ENCODE measurements at regions not wholly inside any gene's neighbourhood (a gene's known extent, or its start where the extent isn't known, plus 50 kb on each side); places are given as distances from the start of the nearest gene placed in this dataset.

GRCh38 chr10:2494399-2494798 is 572.9 kb upstream of the PFKP start:
- no peak for DNase-seq

GRCh38 chr10:2488446-2489005 is 578.8 kb upstream of the PFKP start:
- no peak for DNase-seq

DNA sequence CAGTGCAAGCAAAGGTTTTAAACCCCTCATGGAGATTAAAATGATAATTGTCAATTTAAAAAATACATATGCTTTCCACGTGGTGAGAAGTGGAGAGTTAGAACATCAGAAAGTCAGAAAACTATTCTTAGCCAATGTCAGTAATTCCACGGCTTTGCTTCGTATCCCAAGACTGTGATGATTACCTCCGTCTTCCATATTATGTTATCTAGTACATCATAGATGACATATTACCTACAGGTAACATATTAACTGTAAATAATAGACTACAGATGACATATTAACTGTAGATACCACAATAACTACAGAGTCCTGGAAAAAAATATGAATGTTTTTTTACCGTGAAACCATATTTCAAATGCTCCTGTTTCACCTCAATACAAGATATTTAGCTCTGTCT is 579.4 kb upstream of the PFKP start:
- DNase-seq = no peak

DNA sequence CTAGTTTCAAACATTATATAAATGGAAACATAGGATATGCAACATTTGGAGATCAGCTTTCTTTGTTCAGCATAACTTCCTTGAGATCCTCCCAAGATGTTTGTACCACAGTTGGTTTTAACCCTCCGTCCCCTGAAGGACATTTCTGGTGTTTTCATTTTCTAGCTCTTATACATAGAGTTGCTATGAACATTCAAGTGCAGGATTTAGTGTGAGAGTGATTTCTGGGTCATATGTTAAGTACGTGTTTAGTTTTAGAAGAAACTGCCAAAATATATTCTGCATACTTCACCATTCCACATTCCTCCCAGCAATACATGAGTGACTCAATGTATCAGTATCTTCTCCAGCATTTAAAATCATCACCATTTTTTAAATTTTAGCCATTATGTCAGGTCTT is 588.7 kb upstream of the PFKP start:
- no peak for DNase-seq

GRCh38 chr10:2476812-2477553 is 590.4 kb upstream of the PFKP start:
- no peak for DNase-seq

DNA sequence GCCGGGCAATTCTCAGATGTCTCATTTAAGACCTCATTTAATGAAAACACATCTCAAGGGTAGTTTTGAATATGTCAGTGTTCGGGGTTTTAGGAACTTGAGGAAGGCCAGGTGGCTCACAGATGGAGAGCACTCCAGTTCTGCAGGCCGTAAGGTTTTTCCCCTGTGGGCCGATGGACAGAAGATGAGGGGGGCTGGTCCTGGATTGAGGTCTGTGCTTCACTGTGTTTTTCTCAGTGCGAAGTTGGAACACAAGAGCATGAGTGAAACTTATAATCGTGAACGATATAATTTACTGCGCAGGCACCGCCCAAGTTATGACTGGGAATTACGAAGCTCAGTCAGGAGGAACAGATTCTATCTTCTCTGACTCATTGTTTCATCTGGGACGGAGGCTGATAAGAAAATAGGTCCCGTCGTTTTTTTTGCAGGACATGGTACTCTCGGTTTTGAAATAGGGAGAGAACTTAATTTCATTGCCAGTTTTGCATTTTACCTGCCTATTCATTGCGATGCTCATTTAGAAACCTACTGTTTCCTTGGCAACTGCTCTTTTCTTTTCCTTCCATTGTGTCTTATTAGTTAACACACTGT is 591.0 kb upstream of the PFKP start:
- no peak for DNase-seq

GRCh38 chr10:2475711-2476217 is 591.6 kb upstream of the PFKP start:
- DNase-seq = no peak

GRCh38 chr10:2471811-2472210 is 595.5 kb upstream of the PFKP start:
- no peak for DNase-seq

DNA sequence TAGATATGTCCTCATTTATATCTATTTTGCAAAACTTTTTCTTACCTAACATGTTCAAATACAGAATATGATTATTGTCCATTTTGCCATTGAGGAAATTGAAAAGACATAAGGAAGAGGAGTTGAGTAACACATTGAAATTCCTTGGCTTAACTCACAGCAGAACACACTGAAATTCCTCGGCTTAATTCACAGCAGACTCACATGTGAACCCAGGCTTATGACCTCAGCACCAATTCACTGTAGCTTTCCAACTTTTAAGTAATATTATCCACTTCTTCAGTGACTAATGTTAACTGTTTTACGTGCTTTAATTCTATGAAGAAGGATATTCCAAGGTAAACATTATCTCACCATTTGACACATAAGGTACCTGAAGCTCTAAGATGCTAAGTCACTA is 597.5 kb upstream of the PFKP start:
- DNase-seq = no peak

GRCh38 chr10:2464483-2464882 is 602.9 kb upstream of the PFKP start:
- no peak for DNase-seq

- no peak for DNase-seq
These were observed 604.0 kb upstream of the PFKP start for GRCh38 chr10:2463316-2463715.

GRCh38 chr10:2462581-2462980 is 604.8 kb upstream of the PFKP start:
- no peak for DNase-seq

GRCh38 chr10:2460812-2461211 is 606.5 kb upstream of the PFKP start:
- no peak for DNase-seq

DNA sequence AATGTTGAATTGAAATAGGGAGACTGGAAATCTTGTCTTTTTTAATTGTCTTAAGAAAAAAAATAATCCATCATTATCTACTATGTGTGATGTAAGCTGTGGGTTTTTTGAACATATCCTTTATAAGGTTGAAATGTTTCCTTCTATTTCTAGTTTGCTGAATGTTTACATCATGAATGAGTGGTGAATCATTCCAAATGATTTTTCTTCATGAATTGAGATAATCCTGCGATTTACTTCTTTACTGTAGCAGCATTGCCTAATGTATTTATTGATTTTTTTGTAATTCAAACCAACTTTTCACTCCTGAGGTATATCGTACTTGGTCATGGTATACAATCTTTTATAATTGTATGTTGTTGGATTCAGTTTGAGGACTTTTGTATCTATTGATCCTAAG is 607.6 kb upstream of the PFKP start:
- no peak for DNase-seq

- DNase-seq = no peak
These were observed 610.5 kb upstream of the PFKP start for GRCh38 chr10:2456834-2457233.

GRCh38 chr10:2445370-2445769 is 622.0 kb upstream of the PFKP start:
- no peak for DNase-seq

DNA sequence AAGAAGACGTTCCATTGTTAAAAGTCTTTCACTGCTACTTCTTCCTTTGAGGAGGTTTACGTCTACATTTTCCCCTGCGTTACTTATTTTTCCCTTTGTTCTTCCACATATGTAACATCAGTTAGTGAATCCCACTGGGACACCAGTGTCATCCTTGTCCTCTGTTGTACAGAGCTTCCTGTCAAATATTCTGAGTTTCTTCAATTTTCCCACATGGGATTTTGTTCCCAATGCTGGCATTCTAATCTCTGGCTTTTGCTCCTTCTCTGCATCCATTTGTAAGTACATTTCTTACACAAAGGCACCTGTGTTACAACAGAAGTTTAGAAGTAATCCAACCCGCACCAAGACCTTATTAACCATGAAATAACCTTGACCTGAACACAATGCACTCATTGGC is 627.4 kb upstream of the PFKP start:
- no peak for DNase-seq

- no peak for DNase-seq
These were observed 628.3 kb upstream of the PFKP start for GRCh38 chr10:2439000-2439399.

- DNase-seq = no peak
These were observed 629.0 kb upstream of the PFKP start for GRCh38 chr10:2438248-2438939.

DNA sequence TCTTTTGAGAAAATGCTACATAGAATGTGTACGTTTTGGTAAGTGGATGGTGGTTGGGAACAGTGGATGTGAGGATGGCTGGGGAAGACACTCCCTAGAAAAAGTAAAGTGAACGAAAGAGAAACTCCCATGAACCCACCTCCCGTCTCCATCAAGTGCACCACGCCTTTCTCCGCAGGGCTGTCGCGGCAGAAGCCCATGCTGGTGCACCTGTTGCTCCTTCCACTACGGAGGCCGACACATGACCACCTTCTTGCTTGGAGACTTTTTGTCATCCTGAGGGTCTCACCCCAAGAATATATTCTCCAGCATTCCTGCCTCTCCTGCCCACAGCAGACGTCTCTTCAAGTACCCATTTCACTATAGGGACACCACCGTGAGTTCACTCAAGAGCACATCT is 630.4 kb upstream of the PFKP start:
- no peak for DNase-seq

DNA sequence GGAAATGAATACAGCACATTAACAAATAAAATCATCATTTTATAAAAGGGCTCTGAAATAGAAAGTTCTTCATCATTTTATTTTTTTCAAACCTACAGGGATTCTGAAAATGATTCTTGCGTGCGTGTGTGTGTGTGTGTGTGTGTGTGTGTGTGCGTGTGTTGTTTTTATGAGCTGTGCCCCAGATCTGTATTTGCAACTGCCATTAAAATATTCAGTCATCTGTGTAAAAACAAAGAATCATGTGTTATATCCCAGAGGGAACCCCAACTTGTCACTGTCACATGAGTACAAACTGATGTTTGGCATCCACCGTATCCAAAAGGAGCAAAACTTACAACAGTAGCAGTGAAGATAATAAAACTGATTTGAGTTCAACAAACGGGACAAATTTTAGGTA is 635.4 kb upstream of the PFKP start:
- no peak for DNase-seq

GRCh38 chr10:2427412-2427811 is 639.9 kb upstream of the PFKP start:
- DNase-seq = no peak

DNA sequence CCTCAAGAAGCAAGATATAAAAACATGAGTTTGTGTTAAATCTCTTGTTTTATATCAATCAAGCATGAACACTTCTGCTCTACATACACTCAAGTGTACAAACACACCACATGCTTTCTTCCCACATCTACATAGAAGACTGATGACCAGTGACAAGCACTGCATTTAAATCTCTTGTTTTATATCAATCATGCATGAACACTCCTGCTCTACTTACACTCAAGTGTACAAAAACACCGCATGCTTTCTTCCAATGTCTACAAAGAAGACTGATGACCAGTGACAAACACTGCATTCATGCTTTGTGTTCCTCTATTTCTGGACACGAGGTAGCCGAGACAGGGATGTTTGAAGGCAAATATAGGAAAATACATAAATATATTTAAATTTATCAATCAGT is 642.0 kb upstream of the PFKP start:
- DNase-seq = no peak

DNA sequence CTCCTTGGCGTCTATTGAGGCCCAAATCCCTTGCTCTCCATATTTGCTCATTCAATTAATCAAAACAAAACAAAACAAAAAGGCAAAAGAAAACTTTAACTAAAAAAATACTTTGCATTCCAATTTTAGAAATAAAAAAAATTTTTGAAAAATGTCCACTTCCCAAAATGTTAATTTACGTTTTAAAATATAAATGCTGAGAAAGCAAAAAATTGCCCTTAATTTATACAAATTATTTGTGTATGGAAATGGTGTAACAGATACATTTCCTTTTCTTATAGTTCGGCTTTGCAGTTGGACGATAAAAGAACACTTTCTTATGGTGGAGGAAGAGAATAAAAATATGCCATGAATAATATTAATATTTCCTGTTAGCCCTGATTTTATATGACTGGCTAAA is 652.8 kb upstream of the PFKP start:
- no peak for DNase-seq
